Adrenal gland (tissue), 9 donors: ENCODE measurements at regions not wholly inside any gene's neighbourhood (a gene's known extent, or its start where the extent isn't known, plus 50 kb on each side); places are given as distances from the start of the nearest gene placed in this dataset.

ENCODE experiments used
- DNase-seq, 7 donors: peaks; one replicate each; pipeline ENCODE4 v3.0.0-alpha.2; 2019 to 2020
- H3K27ac ChIP-seq, 5 donors: fragments of 200-600 bp; sonication (generic) in 4 of 5; 1 replicate in 3 of 5; 2 replicates in 2 of 5; pipeline versions ENCODE4 v1.5.1 to v1.8.0; 2016 to 2020; ENCODE audit warnings: mild to moderate bottlenecking in 1 of 5
- H3K27me3 ChIP-seq: fragments of 200-600 bp; 2 replicates; pipeline ENCODE4 v1.8.0; 2021
- H3K36me3 ChIP-seq, 2 donors: fragments of 200-600 bp; replicated peaks in 1 of 2; 1 replicate in 1 of 2; 2 replicates in 1 of 2; pipeline versions ENCODE4 v1.5.1 to v1.8.0; 2018 to 2022
- H3K4me1 ChIP-seq, 2 donors: fragments of 200-600 bp; replicated peaks in 1 of 2; 1 replicate in 1 of 2; 2 replicates in 1 of 2; pipeline versions ENCODE4 v1.5.1 to v1.8.0; 2018 to 2021
- H3K4me3 ChIP-seq, 4 donors: fragments of 200-600 bp; sonication (generic) in 3 of 4; one replicate each; pipeline ENCODE4 v1.5.1; 2016 to 2018
- H3K9me3 ChIP-seq, 3 donors: fragments of 200-600 bp; sonication (generic) in 1 of 3; replicated peaks in 1 of 3; 1 replicate in 2 of 3; 2 replicates in 1 of 3; pipeline versions ENCODE4 v1.5.1 to v1.8.0; 2016 to 2021
- CTCF ChIP-seq, 6 experiments: fragments of 450-650 bp in 4 of 6; fragments of 200-600 bp in 2 of 6; sonication (generic) in 1 of 6; IDR thresholded peaks; 1 replicate in 5 of 6; 2 replicates in 1 of 6; pipeline versions ENCODE4 v1.5.1 to v1.8.0; 2016 to 2021; ENCODE audit warnings: antibody characterized with exemption in 6 of 6, mild to moderate bottlenecking in 2 of 6, moderate library complexity in 1 of 6
- POLR2A ChIP-seq, 2 donors: fragments of 450-650 bp; IDR thresholded peaks; one replicate each; pipeline ENCODE4 v1.6.1; 2017; ENCODE audit warnings: antibody characterized with exemption in 2 of 2, mild to moderate bottlenecking in 2 of 2, moderate library complexity in 1 of 2
- WGBS, 4 donors: extraction: QIAGEN DNeasy Blood & Tissue Kit in 2 of 4; methylation state at CpG; one replicate each; pipeline versions ENCODE4 v1.1.5 to v1.1.7; 2013 to 2017; 5-methylcytosine and 5-hydroxymethylcytosine counted together
- intact Hi-C, 2 donors: fragments of 100-400 bp; cut with DNase I; formaldehyde crosslinking; loops; one replicate each; pipeline versions ENCODE4 v1.14.1 to v1.15.0; 2022 to 2023
- donor health status: healthy with polysubstance abuse.
- donor health status: Bipolar disorder and iron deficiency.
- donor health status: DM: yes; HTN: yes; CAD: no.
- donor health status: DM: no; HTN: no; CAD: no.
- donor health status: DM: no; HTN: no; CAD: no.

- no peak for DNase-seq
- Histone ChIP-seq H3K27ac (no peak overlapping the region), H3K9me3 (no peaks in the 10 kb centered on the region), H3K4me1 (no peaks in the 10 kb centered on the region), H3K36me3 (no peaks in the 10 kb centered on the region), H3K4me3 (no peak overlapping the region), H3K27me3 (no peaks in the 10 kb centered on the region)
- TF ChIP-seq CTCF (IDR thresholded peaks at IDR 0.05) (no peak), POLR2A (IDR thresholded peaks at IDR 0.05) (no peak)
- 53 to 83% (median 68%) methylated on average over 1 of the region's 1 CpG for WGBS, 4 donors
- intact Hi-C loops, result no loop called here
Measured at GRCh38 chr1:106756752-106757151, 299.7 kb upstream of the PRMT6 start.

GRCh38 chr1:106768077-106768476, 288.4 kb upstream of the PRMT6 start:
- no peak for DNase-seq
- Histone ChIP-seq H3K27me3 (no peaks in the 10 kb centered on the region), H3K4me3 (no peak overlapping the region), H3K27ac (no peak overlapping the region), H3K36me3 (no peaks in the 10 kb centered on the region), H3K9me3 (no peaks in the 10 kb centered on the region), H3K4me1 (no peaks in the 10 kb centered on the region)
- WGBS, 4 donors, result 60 to 72% (median 70%) methylated on average over 2 of the region's 2 CpGs
- TF ChIP-seq POLR2A (IDR thresholded peaks at IDR 0.05) (no peak), CTCF (IDR thresholded peaks at IDR 0.05) (no peak)
- intact Hi-C loops, result no loop called here

- WGBS, 4 donors, result 60 to 67% (median 61%) methylated on average over 2 of the region's 2 CpGs
- H3K4me1 ChIP-seq, result no peaks in the 10 kb centered on the region
- no peak overlapping the region for H3K4me3 ChIP-seq
- TF ChIP-seq POLR2A (IDR thresholded peaks at IDR 0.05) (no peak), CTCF (IDR thresholded peaks at IDR 0.05) (no peak)
- no peak overlapping the region for H3K27ac ChIP-seq
- H3K9me3 ChIP-seq, result no peaks in the 10 kb centered on the region
- no peaks in the 10 kb centered on the region for H3K36me3 ChIP-seq
- H3K27me3 ChIP-seq, result no peaks in the 10 kb centered on the region
- intact Hi-C loops, result no loop called here
- DNase-seq, result no peak
Measured at GRCh38 chr1:106768501-106768900, 288.0 kb upstream of the PRMT6 start.

- Histone ChIP-seq H3K27ac (no peak overlapping the region), H3K36me3 (no peaks in the 10 kb centered on the region), H3K4me3 (no peak overlapping the region), H3K27me3 (no peaks in the 10 kb centered on the region), H3K9me3 (no peaks in the 10 kb centered on the region), H3K4me1 (no peaks in the 10 kb centered on the region)
- intact Hi-C loops, result no loop called here
- DNase-seq, result no peak
- TF ChIP-seq CTCF (IDR thresholded peaks at IDR 0.05), result no peak
- TF ChIP-seq POLR2A (IDR thresholded peaks at IDR 0.05), result no peak
- 69 to 81% (median 77%) methylated on average over 1 to 2 of the region's 2 CpGs for WGBS, 4 donors
Measured at GRCh38 chr1:106773206-106773605, 283.3 kb upstream of the PRMT6 start.
